ENCODE measurements at regions not wholly inside any gene's neighbourhood (a gene's known extent, or its start where the extent isn't known, plus 50 kb on each side); places are given as distances from the start of the nearest gene placed in this dataset.

DNA sequence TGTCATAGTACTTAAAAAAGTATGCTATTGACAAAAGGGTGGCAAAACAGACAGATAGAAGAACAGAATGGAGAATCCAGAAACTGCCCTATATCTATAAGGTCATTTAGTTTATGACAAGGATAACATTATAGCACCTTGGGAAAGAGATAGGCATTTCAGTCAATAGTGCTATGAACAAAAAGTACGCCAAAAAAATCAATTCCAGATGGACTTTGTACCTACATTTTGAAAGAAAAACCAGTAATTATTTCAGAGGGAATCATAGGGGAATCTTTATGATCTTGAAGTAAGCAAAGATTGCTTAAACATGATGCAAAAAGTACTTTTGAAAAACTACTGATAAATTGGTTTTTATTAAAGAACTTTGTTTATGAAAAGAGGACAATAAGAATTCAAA lies 59.9 kb upstream of the SETBP1 start:
- no peak for DNase-seq

DNA sequence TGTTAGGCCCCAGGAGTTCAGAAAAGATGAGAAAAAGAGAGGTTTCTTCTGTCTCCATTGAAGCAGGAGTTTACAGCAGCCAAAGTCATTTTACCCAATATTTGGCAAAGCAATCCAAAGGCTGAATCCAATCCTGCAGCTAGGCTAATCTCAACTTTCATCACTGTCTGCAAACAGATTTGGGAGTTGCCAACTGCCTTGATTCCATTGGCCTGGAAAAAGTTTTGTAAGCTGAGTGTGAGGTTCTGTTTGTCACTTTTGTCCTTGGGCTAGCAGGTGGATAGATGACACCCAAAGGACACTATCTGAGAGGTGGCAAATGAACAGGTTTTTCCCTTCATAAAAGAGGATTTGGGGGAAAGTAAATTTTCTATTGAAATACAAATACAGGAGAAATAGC lies 56.6 kb upstream of the SETBP1 start:
- no peak for DNase-seq

DNA sequence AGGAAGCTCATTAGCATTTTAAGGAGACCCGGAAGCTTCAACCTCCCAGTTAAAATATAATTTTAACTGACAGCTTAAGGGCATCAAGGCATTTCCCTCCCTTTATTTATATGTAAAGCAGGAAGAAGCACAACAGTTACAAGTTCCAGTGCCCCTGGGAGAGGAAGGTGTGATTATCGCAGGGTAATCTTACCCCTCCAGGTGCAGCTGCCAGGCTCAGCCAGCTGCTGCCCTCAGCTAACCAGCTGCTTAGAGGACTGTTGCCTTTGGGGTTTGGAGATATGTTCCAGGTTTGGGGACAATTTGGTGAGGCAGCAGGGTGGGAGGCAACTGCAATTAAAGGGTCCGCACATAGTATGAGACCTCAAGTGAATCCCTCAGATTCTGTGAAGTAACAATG lies 55.3 kb upstream of the SETBP1 start:
- no peak for DNase-seq

DNA sequence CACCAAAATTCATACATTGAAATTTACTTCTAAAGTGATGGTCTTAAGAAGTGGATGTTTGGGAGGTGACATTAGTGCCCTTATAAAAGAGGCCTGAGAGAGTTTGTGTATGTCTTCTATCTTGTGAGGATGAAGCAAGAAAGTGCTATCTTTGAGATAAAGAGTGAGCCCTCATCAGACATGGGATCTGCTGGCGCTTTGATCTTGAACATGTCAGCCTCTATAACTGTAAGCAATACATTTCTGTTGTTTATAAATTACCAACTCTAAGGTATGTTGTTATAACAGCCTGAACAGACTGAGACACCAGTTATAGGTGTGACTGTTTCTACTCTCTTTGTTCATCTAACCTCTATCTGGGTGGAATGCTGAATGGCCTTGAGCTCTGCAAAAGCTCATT lies 54.5 kb upstream of the SETBP1 start:
- no peak for DNase-seq

DNA sequence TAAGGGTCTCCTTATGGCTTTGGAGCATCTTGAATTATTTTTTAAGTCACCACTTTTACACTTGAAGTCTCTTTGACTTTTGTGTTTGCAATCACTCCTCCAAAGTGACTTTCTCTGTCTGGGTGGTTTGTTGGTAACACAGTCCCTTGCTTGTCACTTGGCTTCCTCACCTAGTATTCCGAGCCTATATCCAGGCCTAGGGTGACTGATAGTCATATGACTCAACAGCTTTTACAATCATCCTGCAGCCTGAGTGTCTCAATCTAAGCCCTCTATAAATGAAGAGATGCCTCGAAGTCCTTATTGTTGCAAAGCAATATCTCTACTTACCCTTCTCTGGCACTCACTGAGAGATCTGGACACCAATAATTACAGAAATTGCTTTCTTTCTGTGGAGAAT lies 53.9 kb upstream of the SETBP1 start:
- no peak for DNase-seq

DNA sequence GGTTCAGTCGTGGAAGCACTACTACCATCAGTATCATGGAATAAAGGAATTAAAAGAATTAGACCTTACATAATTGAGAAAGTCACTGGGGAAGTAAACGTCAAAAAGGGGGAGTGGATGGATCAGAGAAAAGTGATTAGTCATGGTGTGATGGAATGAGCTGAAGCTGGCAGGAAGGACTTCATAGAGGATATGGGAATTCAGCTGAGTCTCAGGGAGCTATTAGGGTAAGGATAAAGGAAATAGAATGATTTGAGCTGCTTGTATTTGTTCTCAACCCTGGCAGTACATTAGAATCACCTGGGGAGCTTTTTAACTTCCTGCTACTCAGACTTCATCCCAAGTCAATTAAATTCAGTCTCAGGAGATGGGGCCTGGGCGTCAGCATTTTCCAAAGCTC lies 53.4 kb upstream of the SETBP1 start:
- no peak for DNase-seq

DNA sequence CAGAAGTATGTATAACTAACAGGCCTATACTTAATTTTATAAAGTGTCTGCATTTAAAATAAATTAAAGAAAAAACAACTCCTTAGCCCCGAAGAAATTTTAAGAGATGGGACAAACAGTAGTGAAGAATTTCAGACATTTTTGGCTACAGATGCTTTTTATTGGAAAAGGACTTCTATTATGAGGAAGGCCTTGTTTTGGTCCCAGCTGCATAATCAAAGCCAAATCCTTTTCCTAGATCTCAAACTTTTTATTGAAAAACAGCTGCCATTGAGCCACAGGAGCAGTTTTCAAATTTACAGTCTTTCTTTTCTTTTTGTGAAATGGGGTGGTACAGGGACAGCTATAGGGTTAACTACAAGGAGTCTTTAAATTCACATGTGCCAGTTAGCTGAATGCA lies 51.3 kb upstream of the SETBP1 start:
- DNase-seq = no peak

DNA sequence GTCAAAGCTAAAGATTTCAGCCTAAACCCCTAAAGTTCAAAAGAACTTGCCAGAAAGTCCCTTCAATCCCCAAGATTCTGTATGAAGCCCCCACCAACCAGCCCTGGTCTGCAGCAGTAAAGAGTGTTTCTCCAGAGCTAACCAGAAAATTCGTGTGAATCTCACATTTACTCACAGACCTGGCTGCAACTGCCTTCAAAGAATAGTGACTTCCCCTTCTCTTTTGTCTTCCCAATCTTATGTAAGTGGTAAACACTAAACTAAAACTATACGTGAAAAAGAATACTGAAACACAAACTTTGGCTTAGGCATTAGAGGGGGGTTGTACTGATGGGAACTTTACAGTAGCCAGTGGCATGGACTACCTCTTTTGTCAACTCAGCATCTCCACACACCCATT lies 50.6 kb upstream of the SETBP1 start:
- peak in 1 of 2 donors; percentile 4 for DNase-seq

All from inflammatory macrophage (primary cell).